Ishikawa (cell line): ENCODE measurements at regions not wholly inside any gene's neighbourhood (a gene's known extent, or its start where the extent isn't known, plus 50 kb on each side); places are given as distances from the start of the nearest gene placed in this dataset.

Source experiments
- CEBPB ChIP-seq: IDR thresholded peaks from 2 replicates; pipeline ENCODE4 v1.6.1; 2012
- CREB1 ChIP-seq: IDR thresholded peaks from 2 replicates; pipeline ENCODE4 v1.6.1; 2012; ENCODE audit warnings: low read depth
- EGR1 ChIP-seq: IDR thresholded peaks from 2 replicates; pipeline ENCODE4 v1.6.1; 2012
- EP300 ChIP-seq: IDR thresholded peaks from 2 replicates; pipeline ENCODE4 v1.6.1; 2012; ENCODE audit warnings: borderline replicate concordance
- NFIC ChIP-seq: IDR thresholded peaks from 2 replicates; pipeline ENCODE4 v1.6.1; 2012
- RAD21 ChIP-seq: IDR thresholded peaks from 2 replicates; pipeline ENCODE4 v1.6.1; 2012; ENCODE audit warnings: low read depth
- TAF1 ChIP-seq: IDR thresholded peaks from 2 replicates; pipeline ENCODE4 v1.6.1; 2012; ENCODE audit warnings: low read depth, mild to moderate bottlenecking
- USF1 ChIP-seq: IDR thresholded peaks from 2 replicates; pipeline ENCODE4 v1.6.1; 2012
- YY1 ChIP-seq: IDR thresholded peaks from 2 replicates; pipeline ENCODE4 v1.6.1; 2012; ENCODE audit warnings: low read depth
- ZBTB7A ChIP-seq: IDR thresholded peaks from 2 replicates; pipeline ENCODE4 v1.6.1; 2012; ENCODE audit warnings: low read depth
- TF ChIP-seq, protein P1 (sequence below): IDR thresholded peaks from 2 replicates; pipeline ENCODE4 v1.6.1; 2012
- TF ChIP-seq, protein P2 (sequence below): IDR thresholded peaks from 2 replicates; pipeline ENCODE4 v1.6.1; 2012; ENCODE audit warnings: low read depth, mild to moderate bottlenecking

DNA sequence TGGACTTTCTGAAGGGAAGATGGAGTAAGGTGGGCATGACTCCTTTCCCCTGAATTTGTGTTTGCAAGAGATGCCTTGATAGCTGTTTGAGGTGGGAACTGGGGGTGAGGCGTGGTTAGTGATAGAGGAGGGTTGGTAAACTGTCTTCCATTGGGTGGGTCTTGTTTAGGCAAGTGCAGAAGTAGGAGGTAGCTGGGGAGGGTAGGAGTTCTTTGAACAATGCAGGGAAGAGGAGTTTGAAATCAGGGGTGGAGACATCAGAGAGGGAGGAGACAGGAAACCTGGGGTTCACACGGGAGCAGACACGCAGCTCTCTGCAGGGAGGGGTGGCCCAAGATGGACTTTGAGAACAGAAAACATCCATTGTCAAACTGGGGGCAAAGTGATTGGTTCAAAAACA, 267.1 kb downstream of the TSN start:
- TF ChIP-seq RAD21 = no peak
- TF ChIP-seq YY1 = no peak
- TF ChIP-seq, protein P1, sequence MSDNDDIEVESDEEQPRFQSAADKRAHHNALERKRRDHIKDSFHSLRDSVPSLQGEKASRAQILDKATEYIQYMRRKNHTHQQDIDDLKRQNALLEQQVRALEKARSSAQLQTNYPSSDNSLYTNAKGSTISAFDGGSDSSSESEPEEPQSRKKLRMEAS = no peak
- TF ChIP-seq TAF1 = no peak
- TF ChIP-seq USF1 = no peak
- TF ChIP-seq EGR1 = no peak
- no peak for TF ChIP-seq CEBPB
- no peak for TF ChIP-seq ZBTB7A
- no peak for TF ChIP-seq NFIC
- no peak for TF ChIP-seq EP300
- TF ChIP-seq, protein P2, sequence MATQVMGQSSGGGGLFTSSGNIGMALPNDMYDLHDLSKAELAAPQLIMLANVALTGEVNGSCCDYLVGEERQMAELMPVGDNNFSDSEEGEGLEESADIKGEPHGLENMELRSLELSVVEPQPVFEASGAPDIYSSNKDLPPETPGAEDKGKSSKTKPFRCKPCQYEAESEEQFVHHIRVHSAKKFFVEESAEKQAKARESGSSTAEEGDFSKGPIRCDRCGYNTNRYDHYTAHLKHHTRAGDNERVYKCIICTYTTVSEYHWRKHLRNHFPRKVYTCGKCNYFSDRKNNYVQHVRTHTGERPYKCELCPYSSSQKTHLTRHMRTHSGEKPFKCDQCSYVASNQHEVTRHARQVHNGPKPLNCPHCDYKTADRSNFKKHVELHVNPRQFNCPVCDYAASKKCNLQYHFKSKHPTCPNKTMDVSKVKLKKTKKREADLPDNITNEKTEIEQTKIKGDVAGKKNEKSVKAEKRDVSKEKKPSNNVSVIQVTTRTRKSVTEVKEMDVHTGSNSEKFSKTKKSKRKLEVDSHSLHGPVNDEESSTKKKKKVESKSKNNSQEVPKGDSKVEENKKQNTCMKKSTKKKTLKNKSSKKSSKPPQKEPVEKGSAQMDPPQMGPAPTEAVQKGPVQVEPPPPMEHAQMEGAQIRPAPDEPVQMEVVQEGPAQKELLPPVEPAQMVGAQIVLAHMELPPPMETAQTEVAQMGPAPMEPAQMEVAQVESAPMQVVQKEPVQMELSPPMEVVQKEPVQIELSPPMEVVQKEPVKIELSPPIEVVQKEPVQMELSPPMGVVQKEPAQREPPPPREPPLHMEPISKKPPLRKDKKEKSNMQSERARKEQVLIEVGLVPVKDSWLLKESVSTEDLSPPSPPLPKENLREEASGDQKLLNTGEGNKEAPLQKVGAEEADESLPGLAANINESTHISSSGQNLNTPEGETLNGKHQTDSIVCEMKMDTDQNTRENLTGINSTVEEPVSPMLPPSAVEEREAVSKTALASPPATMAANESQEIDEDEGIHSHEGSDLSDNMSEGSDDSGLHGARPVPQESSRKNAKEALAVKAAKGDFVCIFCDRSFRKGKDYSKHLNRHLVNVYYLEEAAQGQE = no peak
- TF ChIP-seq CREB1 = no peak
